SK-N-MC (cell line): ENCODE measurements at regions not wholly inside any gene's neighbourhood (a gene's known extent, or its start where the extent isn't known, plus 50 kb on each side); places are given as distances from the start of the nearest gene placed in this dataset.

Experiments
- EZH2 ChIP-seq: fragments of 200-600 bp; sonication (generic); IDR thresholded peaks from one replicate; pipeline ENCODE4 v1.6.1; 2017; ENCODE audit warnings: antibody characterized with exemption
- FOXP2 ChIP-seq: optimal IDR thresholded peaks from 2 replicates; pipeline ENCODE3; 2011; ENCODE audit warnings: mild to moderate bottlenecking, moderate library complexity; ENCODE audit not compliant: insufficient read depth; ENCODE audit errors: extremely low read length, control extremely low read depth
- POLR2AphosphoS5 ChIP-seq: IDR thresholded peaks from 2 replicates; pipeline ENCODE4 v1.6.1; 2012; ENCODE audit warnings: mild to moderate bottlenecking, low read depth, low read length, borderline replicate concordance

DNA sequence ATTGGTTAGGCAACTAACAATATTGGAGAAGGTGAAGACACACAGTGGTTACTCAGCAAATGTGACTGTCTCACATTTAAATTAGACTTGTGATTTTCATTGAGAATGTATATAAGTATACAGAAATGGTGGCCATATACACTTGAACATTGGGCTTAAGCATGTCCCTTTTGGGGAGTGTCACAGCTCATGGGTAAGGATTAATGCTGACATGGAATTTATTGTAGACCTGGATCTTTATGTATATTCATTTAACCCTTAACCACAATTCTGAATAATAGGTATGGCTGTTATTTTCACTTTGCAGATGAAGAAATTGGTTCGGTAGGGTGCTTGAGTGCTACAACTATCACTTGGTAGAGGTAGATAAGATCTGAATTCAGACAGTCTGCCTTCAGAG lies 95.5 kb upstream of the WDFY3 start:
- no peak for TF ChIP-seq POLR2AphosphoS5
- TF ChIP-seq EZH2 = no peak
- TF ChIP-seq FOXP2 = no peak
